H9 (cell line): ENCODE measurements at regions not wholly inside any gene's neighbourhood (a gene's known extent, or its start where the extent isn't known, plus 50 kb on each side); places are given as distances from the start of the nearest gene placed in this dataset.

Experiments
- DNase-seq: peaks from one replicate; pipeline ENCODE4 v3.0.0-alpha.2; 2017
- H2AFZ ChIP-seq: one replicate; pipeline ENCODE4 v1.6.1; 2013; ENCODE audit warnings: mild to moderate bottlenecking, low read length, control low read depth, moderate library complexity
- H2AK5ac ChIP-seq: 2 replicates; pipeline ENCODE4 v1.6.1; 2013; ENCODE audit warnings: low read length, control low read depth, mixed read lengths; ENCODE audit not compliant: insufficient read length
- H2BK120ac ChIP-seq: one replicate; pipeline ENCODE4 v1.6.1; 2013; ENCODE audit warnings: low read depth, mild to moderate bottlenecking, low read length, control low read depth, inconsistent platforms; ENCODE audit not compliant: poor library complexity, severe bottlenecking
- H2BK12ac ChIP-seq: 2 replicates; pipeline ENCODE4 v1.6.1; 2013; ENCODE audit warnings: low read length, control low read depth, mixed read lengths, low read depth; ENCODE audit not compliant: insufficient read length
- H2BK15ac ChIP-seq: 2 replicates; pipeline ENCODE4 v1.6.1; 2013; ENCODE audit warnings: low read depth, low read length, control low read depth
- H2BK20ac ChIP-seq: one replicate; pipeline ENCODE4 v1.6.1; 2013; ENCODE audit warnings: low read depth, mild to moderate bottlenecking, low read length, control low read depth, inconsistent platforms; ENCODE audit not compliant: poor library complexity, severe bottlenecking
- H2BK5ac ChIP-seq: 2 replicates; pipeline ENCODE4 v1.6.1; 2013; ENCODE audit warnings: low read length, control low read depth, mixed read lengths; ENCODE audit not compliant: insufficient read length
- H3K14ac ChIP-seq: 2 replicates; pipeline ENCODE4 v1.6.1; 2013; ENCODE audit warnings: low read length, control low read depth; ENCODE audit not compliant: insufficient read depth
- H3K18ac ChIP-seq: 2 replicates; pipeline ENCODE4 v1.6.1; 2013; ENCODE audit warnings: low read depth, mild to moderate bottlenecking, mixed read lengths, low read length, control low read depth; ENCODE audit not compliant: insufficient read length
- H3K23ac ChIP-seq: 2 replicates; pipeline ENCODE4 v1.6.1; 2013; ENCODE audit warnings: low read length, control low read depth, mixed read lengths, low read depth; ENCODE audit not compliant: insufficient read length
- H3K23me2 ChIP-seq: 2 replicates; pipeline ENCODE4 v1.6.1; 2013; ENCODE audit warnings: low read depth, mild to moderate bottlenecking, mixed read lengths, low read length, control low read depth; ENCODE audit not compliant: insufficient read length, poor library complexity, severe bottlenecking
- H3K27ac ChIP-seq: 2 replicates; pipeline ENCODE4 v1.5.1; 2013; ENCODE audit warnings: low read length, control low read depth, mixed read lengths, low read depth; ENCODE audit not compliant: insufficient read length
- H3K27me3 ChIP-seq: 2 replicates; pipeline ENCODE4 v1.6.1; 2013; ENCODE audit warnings: low read length, control low read depth, inconsistent platforms; ENCODE audit not compliant: insufficient read depth
- H3K4ac ChIP-seq: 2 replicates; pipeline ENCODE4 v1.6.1; 2013; ENCODE audit warnings: low read depth, mild to moderate bottlenecking, control low read depth, inconsistent platforms, low read length, moderate library complexity
- H3K4me1 ChIP-seq: 2 replicates; pipeline ENCODE4 v1.6.1; 2013; ENCODE audit warnings: low read length, control low read depth, inconsistent platforms; ENCODE audit not compliant: insufficient read depth
- H3K4me2 ChIP-seq: 2 replicates; pipeline ENCODE4 v1.6.1; 2013; ENCODE audit warnings: low read length, control low read depth, mixed read lengths; ENCODE audit not compliant: insufficient read length, insufficient read depth
- H3K56ac ChIP-seq: 2 replicates; pipeline ENCODE4 v1.6.1; 2013; ENCODE audit warnings: low read depth, mild to moderate bottlenecking, mixed read lengths, low read length, control low read depth; ENCODE audit not compliant: insufficient read length
- H3K79me1 ChIP-seq: 2 replicates; pipeline ENCODE4 v1.6.1; 2013; ENCODE audit warnings: low read depth, mild to moderate bottlenecking, moderate library complexity, low read length, control low read depth, inconsistent platforms; ENCODE audit not compliant: insufficient read depth, poor library complexity, severe bottlenecking
- H3K79me2 ChIP-seq: 2 replicates; pipeline ENCODE4 v1.6.1; 2013; ENCODE audit warnings: low read length, control low read depth, inconsistent platforms; ENCODE audit not compliant: insufficient read depth
- H3K9ac ChIP-seq: 2 replicates; pipeline ENCODE4 v1.6.1; 2013; ENCODE audit warnings: low read length, control low read depth, mixed read lengths; ENCODE audit not compliant: insufficient read length; ENCODE audit errors: extremely low read depth
- H3K9me3 ChIP-seq: one replicate; pipeline ENCODE4 v1.6.1; 2013; ENCODE audit warnings: low read depth, low read length, inconsistent platforms; ENCODE audit not compliant: control insufficient read depth
- H3T11ph ChIP-seq: one replicate; pipeline ENCODE4 v1.6.1; 2013; ENCODE audit warnings: mild to moderate bottlenecking, low read length, control low read depth, inconsistent platforms
- H4K20me1 ChIP-seq: one replicate; pipeline ENCODE4 v1.6.1; 2013; ENCODE audit not compliant: control insufficient read depth, insufficient read length, insufficient read depth
- H4K5ac ChIP-seq: 2 replicates; pipeline ENCODE4 v1.6.1; 2013; ENCODE audit warnings: low read depth, mild to moderate bottlenecking, mixed read lengths, low read length, control low read depth; ENCODE audit not compliant: insufficient read length
- H4K8ac ChIP-seq: replicated peaks from 2 replicates; pipeline ENCODE4 v1.6.1; 2013; ENCODE audit warnings: low read length, control low read depth, mixed read lengths, low read depth; ENCODE audit not compliant: insufficient read length
- H4K91ac ChIP-seq: 2 replicates; pipeline ENCODE4 v1.6.1; 2013; ENCODE audit warnings: low read depth, mild to moderate bottlenecking, moderate library complexity, mixed read lengths, low read length, control low read depth; ENCODE audit not compliant: insufficient read length
- H3K27ac Mint-ChIP-seq, 3 experiments: 2 replicates in 2 of 3; 3 replicates in 1 of 3; pipeline ENCODE4 v1.8.0; 2020 to 2021; ENCODE audit warnings: mixed read lengths in 3 of 3, mild to moderate bottlenecking in 1 of 3, moderate library complexity in 1 of 3
- H3K27me3 Mint-ChIP-seq: 2 replicates; pipeline ENCODE4 v1.8.0; 2021; ENCODE audit warnings: low read depth, mild to moderate bottlenecking, moderate library complexity, mixed read lengths
- H3K36me3 Mint-ChIP-seq, 3 experiments: 2 replicates in 2 of 3; 3 replicates in 1 of 3; pipeline ENCODE4 v1.8.0; 2020 to 2021; ENCODE audit warnings: low read depth in 3 of 3, mixed read lengths in 3 of 3; ENCODE audit not compliant: insufficient read depth in 1 of 3
- H3K4me1 Mint-ChIP-seq, 2 experiments: 2 replicates each; pipeline ENCODE4 v1.8.0; 2020; ENCODE audit warnings: mixed read lengths in 2 of 2
- H3K4me3 Mint-ChIP-seq, 2 experiments: 2 replicates in 1 of 2; 3 replicates in 1 of 2; pipeline ENCODE4 v1.8.0; 2020 to 2021; ENCODE audit warnings: mild to moderate bottlenecking in 2 of 2, mixed read lengths in 2 of 2, moderate library complexity in 1 of 2
- H3K9me3 Mint-ChIP-seq, 2 experiments: 2 replicates in 1 of 2; 3 replicates in 1 of 2; pipeline ENCODE4 v1.8.0; 2020; ENCODE audit warnings: mild to moderate bottlenecking in 2 of 2, mixed read lengths in 2 of 2, moderate library complexity in 1 of 2
- CTCF ChIP-seq: fragments of 200-600 bp; sonication (generic); conservative IDR thresholded peaks from 3 replicates; pipeline ENCODE4 v1.8.0; 2021; ENCODE audit warnings: antibody characterized with exemption, mild to moderate bottlenecking
- WGBS: extraction: QIAGEN DNeasy Blood & Tissue Kit; methylation state at CpG from one replicate; pipeline ENCODE4 v1.1.7; 2013; ENCODE audit warnings: missing lambda C conversion rate, low lambda C conversion rate, mixed read lengths; ENCODE audit not compliant: insufficient read length; ENCODE audit errors: extremely low coverage; 5-methylcytosine and 5-hydroxymethylcytosine counted together

GRCh38 chr6:97630604-97631003 lies 347.6 kb upstream of the MMS22L start:
- no peaks in the 10 kb centered on the region for H3K9me3 Mint-ChIP-seq
- H3K27me3 ChIP-seq = no peaks in the 10 kb centered on the region
- H3K23ac ChIP-seq = no peak overlapping the region
- no peak for TF ChIP-seq CTCF
- no peak overlapping the region for H3K9ac ChIP-seq
- H2BK5ac ChIP-seq = no peak overlapping the region
- no peaks in the 10 kb centered on the region for H3K27me3 Mint-ChIP-seq
- H3K36me3 Mint-ChIP-seq = no peaks in the 10 kb centered on the region
- no peaks in the 10 kb centered on the region for H3K9me3 ChIP-seq
- no peak overlapping the region for H4K5ac ChIP-seq
- no peak overlapping the region for H3K56ac ChIP-seq
- no peak overlapping the region for H2BK15ac ChIP-seq
- H2AK5ac ChIP-seq = no peak overlapping the region
- no peaks in the 10 kb centered on the region for H4K20me1 ChIP-seq
- H3K18ac ChIP-seq = no peak overlapping the region
- H2BK12ac ChIP-seq = no peak overlapping the region
- no peaks in the 10 kb centered on the region for H3K79me2 ChIP-seq
- H3K23me2 ChIP-seq = no peaks in the 10 kb centered on the region
- no peak overlapping the region for H3K4ac ChIP-seq
- H3K4me1 ChIP-seq = no peaks in the 10 kb centered on the region
- H3K14ac ChIP-seq = no peak overlapping the region
- no peak for DNase-seq
- H2AFZ ChIP-seq = no peak overlapping the region
- no peak overlapping the region for H4K91ac ChIP-seq
- H3K27ac Mint-ChIP-seq = no peak overlapping the region
- no peak overlapping the region for H3T11ph ChIP-seq
- no peaks in the 10 kb centered on the region for H3K4me1 Mint-ChIP-seq
- H2BK20ac ChIP-seq = no peak overlapping the region
- H2BK120ac ChIP-seq = no peak overlapping the region
- no peak overlapping the region for H3K4me3 Mint-ChIP-seq
- H3K79me1 ChIP-seq = no peaks in the 10 kb centered on the region
- no CpG with 5 or more reads among the region's 1 CpG for WGBS
- no peak overlapping the region for H3K27ac ChIP-seq
- no peak overlapping the region for H4K8ac ChIP-seq
- no peak overlapping the region for H3K4me2 ChIP-seq
